GM23248 (cell line): ENCODE measurements at regions not wholly inside any gene's neighbourhood (a gene's known extent, or its start where the extent isn't known, plus 50 kb on each side); places are given as distances from the start of the nearest gene placed in this dataset.

Source experiments
- DNase-seq: peaks from one replicate; pipeline ENCODE4 v3.0.0-alpha.2; 2015
- H2AFZ ChIP-seq: fragments of 200-600 bp; sonication (generic); 2 replicates; pipeline ENCODE4 v1.6.1; 2016; ENCODE audit warnings: antibody characterized with exemption
- H3F3A ChIP-seq: fragments of 200-600 bp; sonication (generic); 2 replicates; pipeline ENCODE4 v1.6.1; 2016; ENCODE audit warnings: mild to moderate bottlenecking, antibody characterized with exemption, mixed run types; ENCODE audit not compliant: insufficient read depth
- H3K27ac ChIP-seq: fragments of 200-600 bp; sonication (generic); 2 replicates; pipeline ENCODE4 v1.5.1; 2016; ENCODE audit warnings: mild to moderate bottlenecking
- H3K27me3 ChIP-seq: fragments of 200-600 bp; sonication (generic); replicated peaks from 2 replicates; pipeline ENCODE4 v1.6.1; 2016; ENCODE audit warnings: mild to moderate bottlenecking; ENCODE audit not compliant: insufficient read depth
- H3K36me3 ChIP-seq: fragments of 200-600 bp; sonication (generic); 2 replicates; pipeline ENCODE4 v1.6.1; 2016; ENCODE audit warnings: low read depth, mild to moderate bottlenecking
- H3K4me1 ChIP-seq: fragments of 200-600 bp; sonication (generic); 2 replicates; pipeline ENCODE4 v1.6.1; 2016; ENCODE audit warnings: mild to moderate bottlenecking; ENCODE audit not compliant: insufficient read depth
- H3K4me2 ChIP-seq: fragments of 200-600 bp; sonication (generic); one replicate; pipeline ENCODE4 v1.6.1; 2016; ENCODE audit warnings: mild to moderate bottlenecking; ENCODE audit not compliant: unreplicated experiment
- H3K4me3 ChIP-seq: fragments of 200-600 bp; sonication (generic); 2 replicates; pipeline ENCODE4 v1.5.1; 2016; ENCODE audit warnings: mild to moderate bottlenecking
- H3K79me2 ChIP-seq: fragments of 200-600 bp; sonication (generic); 2 replicates; pipeline ENCODE4 v1.6.1; 2016; ENCODE audit warnings: mild to moderate bottlenecking; ENCODE audit not compliant: insufficient read depth
- H3K9ac ChIP-seq: fragments of 200-600 bp; sonication (generic); 2 replicates; pipeline ENCODE4 v1.6.1; 2016; ENCODE audit warnings: mild to moderate bottlenecking
- H3K9me2 ChIP-seq: fragments of 200-600 bp; sonication (generic); 2 replicates; pipeline ENCODE4 v1.6.1; 2016; ENCODE audit warnings: mixed run types, mild to moderate bottlenecking, moderate library complexity; ENCODE audit not compliant: insufficient read depth
- H3K9me3 ChIP-seq: fragments of 200-600 bp; sonication (generic); one replicate; pipeline ENCODE4 v1.6.1; 2017; ENCODE audit warnings: low read depth
- H4K20me1 ChIP-seq: fragments of 200-600 bp; sonication (generic); 2 replicates; pipeline ENCODE4 v1.6.0; 2016; ENCODE audit not compliant: insufficient read depth
- EZH2 ChIP-seq: fragments of 200-600 bp; sonication (generic); IDR thresholded peaks from 2 replicates; pipeline ENCODE4 v1.6.1; 2018; ENCODE audit warnings: antibody characterized with exemption, mild to moderate bottlenecking; ENCODE audit not compliant: insufficient read depth, poor library complexity, severe bottlenecking
- EZH2phosphoT487 ChIP-seq: fragments of 200-600 bp; sonication (generic); IDR thresholded peaks from 2 replicates; pipeline ENCODE4 v1.6.1; 2018; ENCODE audit warnings: antibody characterized with exemption, moderate library complexity, mild to moderate bottlenecking, low read depth; ENCODE audit not compliant: insufficient read depth
- WGBS, 2 experiments: methylation state at CpG; one replicate each; pipeline ENCODE4 v1.1.6; 2015 to 2017; ENCODE audit warnings: low lambda C conversion rate in 2 of 2, low coverage in 1 of 2; ENCODE audit errors: missing lambda C conversion rate in 2 of 2; 5-methylcytosine and 5-hydroxymethylcytosine counted together
- in situ Hi-C: fragments of 300-500 bp; cut with MboI; formaldehyde crosslinking; loops from 2 replicates; pipeline ENCODE4 v1.15.0; 2020

GRCh38 chr2:78309460-78309859, 716.0 kb upstream of the REG3G start:
- H3K9ac ChIP-seq = no peak overlapping the region
- 5 to 11% methylated on average over 3 of the region's 3 CpGs for WGBS, 2 experiments

GRCh38 chr2:78315368-78315767, 710.1 kb upstream of the REG3G start:
- no peak for DNase-seq
- H3K4me1 ChIP-seq = no peaks in the 10 kb centered on the region
- H3K4me2 ChIP-seq = no peak overlapping the region
- no peaks in the 10 kb centered on the region for H3F3A ChIP-seq
- no peaks in the 10 kb centered on the region for H3K27me3 ChIP-seq
- H3K36me3 ChIP-seq = no peaks in the 10 kb centered on the region
- in situ Hi-C loops = no loop called here
- H2AFZ ChIP-seq = no peak overlapping the region
- no peak overlapping the region for H3K4me3 ChIP-seq
- no peaks in the 10 kb centered on the region for H3K79me2 ChIP-seq
- H3K27ac ChIP-seq = no peak overlapping the region
- H3K9ac ChIP-seq = no peak overlapping the region
- H4K20me1 ChIP-seq = no peaks in the 10 kb centered on the region
- H3K9me3 ChIP-seq = no peaks in the 10 kb centered on the region
- no peak for TF ChIP-seq EZH2phosphoT487
- TF ChIP-seq EZH2 = no peak
- H3K9me2 ChIP-seq = no peaks in the 10 kb centered on the region

More at GRCh38 chr2:78309460-78309859, 716.0 kb upstream of the REG3G start:
- DNase-seq = no peak
- H4K20me1 ChIP-seq = no peaks in the 10 kb centered on the region
- TF ChIP-seq EZH2phosphoT487 (no peak), EZH2 (no peak)
- no peaks in the 10 kb centered on the region for H3K27me3 ChIP-seq
- H2AFZ ChIP-seq = no peak overlapping the region
- no peak overlapping the region for H3K27ac ChIP-seq
- H3K4me2 ChIP-seq = no peak overlapping the region
- H3K36me3 ChIP-seq = no peaks in the 10 kb centered on the region
- H3K4me3 ChIP-seq = no peak overlapping the region
- in situ Hi-C loops = no loop called here
- no peaks in the 10 kb centered on the region for H3K9me3 ChIP-seq
- no peaks in the 10 kb centered on the region for H3K9me2 ChIP-seq
- H3K79me2 ChIP-seq = no peaks in the 10 kb centered on the region
- no peaks in the 10 kb centered on the region for H3F3A ChIP-seq
- H3K4me1 ChIP-seq = no peaks in the 10 kb centered on the region

GRCh38 chr2:78318275-78318674, 707.2 kb upstream of the REG3G start:
- Histone ChIP-seq H2AFZ (no peak overlapping the region), H3K9me3 (no peaks in the 10 kb centered on the region), H3K4me1 (no peaks in the 10 kb centered on the region), H3K27me3 (no peaks in the 10 kb centered on the region), H3K9me2 (no peaks in the 10 kb centered on the region), H3K4me3 (no peak overlapping the region), H4K20me1 (no peaks in the 10 kb centered on the region), H3F3A (no peaks in the 10 kb centered on the region), H3K36me3 (no peaks in the 10 kb centered on the region), H3K4me2 (no peak overlapping the region), H3K79me2 (no peaks in the 10 kb centered on the region), H3K9ac (no peak overlapping the region), H3K27ac (no peak overlapping the region)
- in situ Hi-C loops = no loop called here
- 6 to 15% methylated on average over 2 of the region's 2 CpGs for whole genome bisulfite sequencing, 2 experiments
- no peak for DNase-seq
- TF ChIP-seq EZH2 = no peak
- no peak for TF ChIP-seq EZH2phosphoT487

DNA sequence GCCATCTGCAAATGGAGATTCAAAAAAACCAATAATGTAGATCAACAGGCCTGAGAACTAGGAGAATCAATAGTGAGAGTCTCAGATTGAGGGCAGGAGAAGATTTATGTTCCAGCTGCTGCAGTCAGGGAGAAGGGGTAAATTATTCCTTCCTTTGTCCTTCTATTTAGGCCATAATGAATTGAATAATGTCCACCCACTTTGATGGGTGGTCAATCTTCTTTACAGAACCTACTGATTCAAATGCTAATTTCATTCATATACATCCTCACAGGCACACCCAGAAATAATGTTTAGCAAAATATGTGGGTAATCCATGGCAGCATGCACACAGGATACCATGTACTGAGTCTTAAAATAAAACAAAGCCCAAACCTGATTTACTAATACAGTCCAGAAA, 695.3 kb upstream of the REG3G start:
- Histone ChIP-seq H3K27ac (no peak overlapping the region), H3K9ac (no peak overlapping the region), H3K4me3 (no peak overlapping the region), H2AFZ (no peak overlapping the region), H3K79me2 (no peaks in the 10 kb centered on the region), H3K9me3 (no peaks in the 10 kb centered on the region), H3K27me3 (no peaks in the 10 kb centered on the region), H3K4me2 (no peak overlapping the region), H3K9me2 (no peaks in the 10 kb centered on the region), H3K36me3 (no peaks in the 10 kb centered on the region), H3K4me1 (no peaks in the 10 kb centered on the region), H4K20me1 (no peaks in the 10 kb centered on the region), H3F3A (no peaks in the 10 kb centered on the region)
- no peak for TF ChIP-seq EZH2
- TF ChIP-seq EZH2phosphoT487 = no peak
- in situ Hi-C loops = no loop called here
- DNase-seq = no peak

DNA sequence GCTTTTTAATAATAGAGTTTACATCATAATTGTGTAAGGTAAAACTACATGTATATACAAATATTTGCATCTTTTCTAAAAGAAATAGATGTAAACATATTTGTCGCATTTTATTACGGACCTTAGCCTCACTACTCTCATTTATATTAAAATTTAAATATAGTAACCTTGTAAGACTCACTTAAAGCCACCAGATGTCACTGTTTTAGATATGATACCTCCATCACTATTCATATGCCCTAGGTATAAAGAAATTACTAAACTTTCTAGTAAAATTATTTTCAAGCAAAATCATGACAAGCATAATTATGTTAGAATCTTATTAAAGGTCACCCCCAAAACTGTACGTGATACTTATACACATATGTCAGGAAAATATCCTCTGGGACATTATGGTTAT, 674.3 kb upstream of the REG3G start:
- no peaks in the 10 kb centered on the region for H3K9me3 ChIP-seq
- peak; percentile 30 for DNase-seq
- no peak overlapping the region for H3K4me3 ChIP-seq
- H3K9me2 ChIP-seq = no peaks in the 10 kb centered on the region; the same call in 1 of the 2 replicates
- H3K9ac ChIP-seq = no peak overlapping the region
- TF ChIP-seq EZH2 (no peak), EZH2phosphoT487 (no peak)
- no peaks in the 10 kb centered on the region for H3K27me3 ChIP-seq
- in situ Hi-C loops = no loop called here
- H3K36me3 ChIP-seq = no peaks in the 10 kb centered on the region
- no peak overlapping the region for H3K27ac ChIP-seq
- H3K79me2 ChIP-seq = no peaks in the 10 kb centered on the region
- H3F3A ChIP-seq = no peaks in the 10 kb centered on the region
- no peak overlapping the region for H2AFZ ChIP-seq
- no peaks in the 10 kb centered on the region for H4K20me1 ChIP-seq
- WGBS, 2 experiments = 37 to 47% methylated on average over 3 of the region's 3 CpGs
- no peak overlapping the region for H3K4me2 ChIP-seq
- H3K4me1 ChIP-seq = no peaks in the 10 kb centered on the region
